ENCODE measurements at regions not wholly inside any gene's neighbourhood (a gene's known extent, or its start where the extent isn't known, plus 50 kb on each side); places are given as distances from the start of the nearest gene placed in this dataset.

- Histone ChIP-seq H2AFZ (ENCODE audit: low read length) (no peak overlapping the region), H3K4me2 (ENCODE audit: low read length) (no peak overlapping the region), H3K27ac (ENCODE audit: low read depth, low read length, poor library complexity, severe bottlenecking) (no peak overlapping the region), H3K36me3 (ENCODE audit: insufficient read depth, low read length) (no peaks in the 10 kb centered on the region), H3K9ac (ENCODE audit: low read length) (no peak overlapping the region), H3K9me2 (ENCODE audit: low read depth, low read length) (no peaks in the 10 kb centered on the region), H3K79me2 (ENCODE audit: insufficient read depth, low read length) (no peaks in the 10 kb centered on the region), H4K20me1 (ENCODE audit: insufficient read depth, low read length) (no peaks in the 10 kb centered on the region), H3K9me3 (ENCODE audit: low read length) (no peaks in the 10 kb centered on the region), H3K4me3 (ENCODE audit: low read depth, low read length, poor library complexity, severe bottlenecking) (no peak overlapping the region), H3F3A (ENCODE audit: insufficient read depth, low read length) (no peaks in the 10 kb centered on the region), H3K4me1 (ENCODE audit: insufficient read depth, low read length, severe bottlenecking) (no peaks in the 10 kb centered on the region), H3K27me3 (ENCODE audit: insufficient read depth, low read length) (no peaks in the 10 kb centered on the region)
- TF ChIP-seq EZH2 (IDR thresholded peaks at IDR 0.05; ENCODE audit: borderline replicate concordance, low read length) (no peak), CTCF (IDR thresholded peaks at IDR 0.05; ENCODE audit: low read length) (no peak)
Observed at GRCh38 chr4:74619931-74620702, 174.2 kb downstream of the BTC start.

- Histone ChIP-seq H3F3A (ENCODE audit: insufficient read depth, low read length) (no peaks in the 10 kb centered on the region), H3K4me1 (ENCODE audit: insufficient read depth, low read length, severe bottlenecking) (no peaks in the 10 kb centered on the region), H2AFZ (ENCODE audit: low read length) (no peak overlapping the region), H3K9me2 (ENCODE audit: low read depth, low read length) (no peaks in the 10 kb centered on the region), H4K20me1 (ENCODE audit: insufficient read depth, low read length) (no peaks in the 10 kb centered on the region), H3K27ac (ENCODE audit: low read depth, low read length, poor library complexity, severe bottlenecking) (no peak overlapping the region), H3K4me3 (ENCODE audit: low read depth, low read length, poor library complexity, severe bottlenecking) (no peak overlapping the region), H3K27me3 (ENCODE audit: insufficient read depth, low read length) (no peaks in the 10 kb centered on the region), H3K4me2 (ENCODE audit: low read length) (no peak overlapping the region), H3K36me3 (ENCODE audit: insufficient read depth, low read length) (no peaks in the 10 kb centered on the region), H3K9me3 (ENCODE audit: low read length) (no peaks in the 10 kb centered on the region), H3K79me2 (ENCODE audit: insufficient read depth, low read length) (no peaks in the 10 kb centered on the region), H3K9ac (ENCODE audit: low read length) (no peak overlapping the region)
- TF ChIP-seq CTCF (IDR thresholded peaks at IDR 0.05; ENCODE audit: low read length) (no peak), EZH2 (IDR thresholded peaks at IDR 0.05; ENCODE audit: borderline replicate concordance, low read length) (no peak)
Observed at GRCh38 chr4:74621616-74622015, 172.7 kb downstream of the BTC start.

- H3K9me3 ChIP-seq (ENCODE audit: low read length), result no peaks in the 10 kb centered on the region
- no peaks in the 10 kb centered on the region for H3K27me3 ChIP-seq (ENCODE audit: insufficient read depth, low read length)
- H3K4me2 ChIP-seq (ENCODE audit: low read length), result no peak overlapping the region
- H3K27ac ChIP-seq (ENCODE audit: low read depth, low read length, poor library complexity, severe bottlenecking), result no peak overlapping the region
- H3F3A ChIP-seq (ENCODE audit: insufficient read depth, low read length), result no peaks in the 10 kb centered on the region
- no peak overlapping the region for H2AFZ ChIP-seq (ENCODE audit: low read length)
- H3K36me3 ChIP-seq (ENCODE audit: insufficient read depth, low read length), result no peaks in the 10 kb centered on the region
- no peaks in the 10 kb centered on the region for H3K9me2 ChIP-seq (ENCODE audit: low read depth, low read length)
- H3K9ac ChIP-seq (ENCODE audit: low read length), result no peak overlapping the region
- H3K4me1 ChIP-seq (ENCODE audit: insufficient read depth, low read length, severe bottlenecking), result no peaks in the 10 kb centered on the region
- no peaks in the 10 kb centered on the region for H4K20me1 ChIP-seq (ENCODE audit: insufficient read depth, low read length)
- TF ChIP-seq CTCF (IDR thresholded peaks at IDR 0.05; ENCODE audit: low read length) (peak; percentile 56), EZH2 (IDR thresholded peaks at IDR 0.05; ENCODE audit: borderline replicate concordance, low read length) (no peak)
- no peak overlapping the region for H3K4me3 ChIP-seq (ENCODE audit: low read depth, low read length, poor library complexity, severe bottlenecking)
- H3K79me2 ChIP-seq (ENCODE audit: insufficient read depth, low read length), result no peaks in the 10 kb centered on the region
Observed at GRCh38 chr4:74623041-74623440, 171.3 kb downstream of the BTC start.
